ENCODE measurements at regions not wholly inside any gene's neighbourhood (a gene's known extent, or its start where the extent isn't known, plus 50 kb on each side); places are given as distances from the start of the nearest gene placed in this dataset.

DNA sequence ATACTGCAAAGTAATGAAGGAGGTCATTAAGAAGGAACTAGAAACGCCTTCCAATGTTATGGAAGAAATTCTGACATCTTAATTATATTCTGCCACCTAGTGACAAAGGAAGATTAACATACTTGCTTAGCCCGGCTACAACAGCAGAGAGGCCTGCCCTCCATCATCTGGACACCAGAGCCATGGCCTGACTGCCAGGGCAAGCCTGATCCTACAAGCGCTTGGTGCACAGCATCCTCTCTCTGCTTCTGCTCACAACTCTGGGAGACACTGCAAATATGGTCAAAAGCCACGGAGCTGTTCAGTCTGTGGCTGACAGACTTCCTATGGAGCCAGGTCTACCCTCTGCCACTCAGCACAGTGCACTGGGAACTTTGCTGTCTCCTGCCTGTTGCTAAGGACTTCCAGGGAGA is 87.3 kb upstream of the SLC44A1 start:
- Histone ChIP-seq H3K27ac (ENCODE audit: low read depth in 1 of 2, low read length in 2 of 2) (no peak overlapping the region), H3K9me3 (replicated peaks in 1 of 2; ENCODE audit: control insufficient read depth in 1 of 2, insufficient read depth in 1 of 2, low read length in 2 of 2) (no peaks in the 10 kb centered on the region), H3K9ac (ENCODE audit: insufficient read depth, low read length, poor library complexity, severe bottlenecking) (no peak overlapping the region), H2AFZ (ENCODE audit: insufficient read depth, low read depth, low read length, poor library complexity, severe bottlenecking) (no peak overlapping the region), H3K36me3 (replicated peaks in 1 of 2; ENCODE audit: control insufficient read depth in 1 of 2, insufficient read depth in 2 of 2, low read length in 2 of 2) (no peaks in the 10 kb centered on the region), H3K4me1 (ENCODE audit: control insufficient read depth in 1 of 2, insufficient read depth in 2 of 2, low read length in 2 of 2) (peaks cover 18 to 29% of the 10 kb centered on the region in 2 donors), H3K27me3 (ENCODE audit: control insufficient read depth in 2 of 2, insufficient read depth in 2 of 2, low read length in 2 of 2) (no peaks in the 10 kb centered on the region), H3K79me2 (ENCODE audit: insufficient read depth, low read length) (no peaks in the 10 kb centered on the region), H3K4me3 (replicated peaks in 1 of 3; ENCODE audit: low read depth in 2 of 3, low read length in 3 of 3) (no peak overlapping the region), H3K4me2 (replicated peaks; ENCODE audit: extremely low read depth, low read length, poor library complexity, severe bottlenecking) (peak overlapping the region; percentile 29), H4K20me1 (ENCODE audit: insufficient read depth, low read length) (no peaks in the 10 kb centered on the region)
- Mint-ChIP-seq H3K27me3 (ENCODE audit: low read depth in 3 of 3) (peaks cover 0 to 2% (median 2%) of the 10 kb centered on the region in 3 donors), H3K4me1 (peaks cover 21% of the 10 kb centered on the region), H3K36me3 (no peaks in the 10 kb centered on the region), H3K9me3 (no peaks in the 10 kb centered on the region), H3K27ac (peak overlapping the region in 5 of 7 donors; percentile 11 to 83 (median 73)), H3K4me3 (no peak overlapping the region)
- 11% methylated on average over 3 of the region's 4 CpGs for WGBS (ENCODE audit: insufficient coverage)
- TF ChIP-seq, protein P1, sequence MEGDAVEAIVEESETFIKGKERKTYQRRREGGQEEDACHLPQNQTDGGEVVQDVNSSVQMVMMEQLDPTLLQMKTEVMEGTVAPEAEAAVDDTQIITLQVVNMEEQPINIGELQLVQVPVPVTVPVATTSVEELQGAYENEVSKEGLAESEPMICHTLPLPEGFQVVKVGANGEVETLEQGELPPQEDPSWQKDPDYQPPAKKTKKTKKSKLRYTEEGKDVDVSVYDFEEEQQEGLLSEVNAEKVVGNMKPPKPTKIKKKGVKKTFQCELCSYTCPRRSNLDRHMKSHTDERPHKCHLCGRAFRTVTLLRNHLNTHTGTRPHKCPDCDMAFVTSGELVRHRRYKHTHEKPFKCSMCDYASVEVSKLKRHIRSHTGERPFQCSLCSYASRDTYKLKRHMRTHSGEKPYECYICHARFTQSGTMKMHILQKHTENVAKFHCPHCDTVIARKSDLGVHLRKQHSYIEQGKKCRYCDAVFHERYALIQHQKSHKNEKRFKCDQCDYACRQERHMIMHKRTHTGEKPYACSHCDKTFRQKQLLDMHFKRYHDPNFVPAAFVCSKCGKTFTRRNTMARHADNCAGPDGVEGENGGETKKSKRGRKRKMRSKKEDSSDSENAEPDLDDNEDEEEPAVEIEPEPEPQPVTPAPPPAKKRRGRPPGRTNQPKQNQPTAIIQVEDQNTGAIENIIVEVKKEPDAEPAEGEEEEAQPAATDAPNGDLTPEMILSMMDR (IDR thresholded peaks at IDR 0.05) = peak; percentile 62
- intact Hi-C loops (cut with micrococcal nuclease) = loop anchor here (2.0 to 10.0 kb wide), 4 partner anchors 150 to 372 kb away; partner anchors contain the start of gene ABCA1 (in 1 of the 2)
- DNase-seq = peak; percentile 71 to 89 (median 82)

DNA sequence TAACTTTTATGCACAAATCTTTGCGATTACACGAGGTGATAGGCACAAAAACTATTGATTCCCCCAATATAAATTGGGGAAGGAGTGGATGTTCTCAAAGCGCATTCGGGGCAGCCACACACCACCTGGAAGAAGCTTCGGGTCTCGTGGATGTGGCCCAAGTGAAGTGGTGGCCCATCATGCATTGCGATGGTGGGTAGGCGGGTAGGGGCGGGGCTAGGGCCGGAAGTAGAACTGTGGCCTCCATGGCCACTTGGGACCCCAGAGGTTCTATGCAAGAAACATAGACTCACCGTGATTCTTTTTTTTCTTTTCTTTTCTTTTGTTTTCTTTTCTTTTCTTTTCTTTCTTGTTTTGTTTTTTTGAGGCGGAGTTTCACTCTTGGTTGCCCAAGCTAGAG is 86.4 kb upstream of the SLC44A1 start:
- H3K4me3 Mint-ChIP-seq = no peak overlapping the region
- no peaks in the 10 kb centered on the region for H3K36me3 Mint-ChIP-seq
- H3K9ac ChIP-seq (ENCODE audit: insufficient read depth, low read length, poor library complexity, severe bottlenecking) = no peak overlapping the region
- H3K79me2 ChIP-seq (ENCODE audit: insufficient read depth, low read length) = no peaks in the 10 kb centered on the region
- TF ChIP-seq, protein P1 (IDR thresholded peaks at IDR 0.05) = no peak
- H3K9me3 ChIP-seq (replicated peaks in 1 of 2; ENCODE audit: control insufficient read depth in 1 of 2, insufficient read depth in 1 of 2, low read length in 2 of 2) = no peaks in the 10 kb centered on the region
- no peak overlapping the region for H2AFZ ChIP-seq (ENCODE audit: insufficient read depth, low read depth, low read length, poor library complexity, severe bottlenecking)
- intact Hi-C loops (cut with micrococcal nuclease) = loop anchor here (5.0 to 10.0 kb wide), 3 partner anchors 151 to 373 kb away; partner anchors contain the start of gene ABCA1 (in 1 of the 2)
- no peak overlapping the region for H3K4me3 ChIP-seq (replicated peaks in 1 of 3; ENCODE audit: low read depth in 2 of 3, low read length in 3 of 3)
- WGBS (ENCODE audit: insufficient coverage) = 89% methylated on average over 6 of the region's 12 CpGs
- H3K27ac ChIP-seq (ENCODE audit: low read depth in 1 of 2, low read length in 2 of 2) = no peak overlapping the region
- peaks cover 18 to 29% of the 10 kb centered on the region in 2 donors for H3K4me1 ChIP-seq (ENCODE audit: control insufficient read depth in 1 of 2, insufficient read depth in 2 of 2, low read length in 2 of 2)
- no peaks in the 10 kb centered on the region for H3K36me3 ChIP-seq (replicated peaks in 1 of 2; ENCODE audit: control insufficient read depth in 1 of 2, insufficient read depth in 2 of 2, low read length in 2 of 2)
- no peaks in the 10 kb centered on the region for H4K20me1 ChIP-seq (ENCODE audit: insufficient read depth, low read length)
- DNase-seq = no peak
- H3K9me3 Mint-ChIP-seq = no peaks in the 10 kb centered on the region
- H3K27me3 Mint-ChIP-seq (ENCODE audit: low read depth in 3 of 3) = peaks cover 0 to 2% (median 2%) of the 10 kb centered on the region in 3 donors
- peaks cover 21% of the 10 kb centered on the region for H3K4me1 Mint-ChIP-seq
- H3K27me3 ChIP-seq (ENCODE audit: control insufficient read depth in 2 of 2, insufficient read depth in 2 of 2, low read length in 2 of 2) = no peaks in the 10 kb centered on the region
- H3K4me2 ChIP-seq (replicated peaks; ENCODE audit: extremely low read depth, low read length, poor library complexity, severe bottlenecking) = no peak overlapping the region
- H3K27ac Mint-ChIP-seq = peak overlapping the region in 1 of 7 donors; percentile 42

All from CD14-positive monocyte (primary cell).